CD4-positive, alpha-beta T cell treated with Interleukin-17A for 4 hours (primary cell): ENCODE measurements at regions not wholly inside any gene's neighbourhood (a gene's known extent, or its start where the extent isn't known, plus 50 kb on each side); places are given as distances from the start of the nearest gene placed in this dataset.
"Not testable (repeated sequence)": the region's sequence is repeated elsewhere in the genome, so short reads cannot be mapped to it uniquely, and the experiment has no call there.

Experiments used
- DNase-seq: peaks from one replicate; pipeline ENCODE4 v3.0.0-alpha.2; 2020; ENCODE audit warnings: mixed read lengths

GRCh38 chr20:25774711-25775110, 78.1 kb upstream of the ZNF337 start:
- DNase-seq: not testable (repeated sequence)

DNA sequence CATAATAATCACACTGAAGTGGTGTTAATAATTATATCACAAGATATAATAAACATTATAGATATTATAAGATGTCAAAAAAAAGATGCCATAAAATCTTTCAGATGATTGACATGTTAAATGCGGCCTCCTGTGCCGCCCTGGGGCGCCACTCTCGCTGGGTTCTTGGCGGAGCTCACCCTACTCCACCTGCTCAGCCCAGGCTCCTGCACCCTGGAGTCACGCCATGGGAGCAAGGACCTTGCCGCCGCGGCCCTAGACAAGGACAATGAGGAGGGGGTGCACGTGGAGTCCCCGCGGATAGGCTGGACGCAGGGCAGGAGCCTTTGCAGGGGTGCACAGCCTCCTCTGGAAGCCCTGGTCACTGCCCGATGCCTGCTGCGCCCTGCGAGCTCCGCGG, 77.5 kb upstream of the ZNF337 start:
- DNase-seq: not testable (repeated sequence)

DNA sequence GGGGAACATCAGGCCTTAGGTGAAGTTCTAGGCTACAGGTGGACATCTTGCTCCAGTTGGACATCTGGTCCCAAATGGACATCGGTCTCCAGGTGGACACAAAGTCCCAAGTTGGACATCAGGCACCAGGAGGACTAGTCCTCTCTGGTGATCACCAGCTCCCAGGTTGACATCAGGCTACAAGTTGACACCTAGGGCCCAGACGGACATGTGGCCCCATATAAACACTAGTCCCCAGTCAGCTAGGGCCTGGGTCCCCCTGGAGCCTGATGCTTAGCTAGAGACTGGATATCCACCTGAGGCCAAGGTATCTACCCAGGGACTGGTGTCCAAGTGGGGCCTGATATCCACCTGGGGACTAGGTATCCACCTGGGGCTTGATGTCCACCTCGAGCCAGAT, 75.8 kb upstream of the ZNF337 start:
- not testable (repeated sequence) for DNase-seq

DNA sequence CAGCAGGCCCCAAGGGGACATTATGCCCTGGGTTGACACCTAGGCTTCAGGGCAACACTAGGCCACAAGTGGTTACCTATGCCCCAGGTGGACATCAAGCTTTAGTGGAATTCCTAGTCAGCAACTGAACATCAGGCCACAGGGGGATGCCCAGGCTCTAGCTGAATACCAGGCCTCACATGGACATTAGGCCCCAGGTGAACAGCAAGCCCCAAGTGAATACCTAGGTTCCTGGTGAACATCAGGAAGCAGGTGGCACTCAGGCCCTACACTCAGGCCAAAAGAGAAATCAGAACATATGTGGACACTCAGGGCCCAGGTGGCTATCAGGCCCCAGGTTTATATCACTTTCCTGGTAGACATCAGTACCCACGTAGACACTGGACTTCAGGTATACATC, 75.2 kb upstream of the ZNF337 start:
- not testable (repeated sequence) for DNase-seq

- no peak for DNase-seq
These were observed 64.9 kb upstream of the ZNF337 start for GRCh38 chr20:25761596-25761995.

DNA sequence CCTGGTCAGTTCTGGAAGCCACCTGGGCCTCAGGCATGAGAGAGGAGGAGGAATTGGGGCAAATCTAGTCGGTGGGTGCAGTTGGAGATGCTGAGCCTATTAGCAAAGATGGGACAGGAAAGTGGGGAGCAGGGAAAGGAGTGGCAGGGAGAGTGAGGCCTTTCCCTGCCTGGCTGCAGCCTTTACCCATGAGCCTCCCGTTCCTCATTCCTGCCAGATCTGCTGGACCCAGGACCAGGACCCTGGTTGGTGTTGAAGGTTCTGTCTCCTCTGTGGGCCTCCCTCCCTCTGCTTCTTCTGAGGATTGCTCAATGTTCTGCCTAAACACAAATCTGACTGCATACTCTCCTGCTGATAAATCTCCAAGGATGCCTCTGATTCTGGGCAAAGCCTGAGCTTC, 64.4 kb upstream of the ZNF337 start:
- DNase-seq: not testable (repeated sequence)

DNA sequence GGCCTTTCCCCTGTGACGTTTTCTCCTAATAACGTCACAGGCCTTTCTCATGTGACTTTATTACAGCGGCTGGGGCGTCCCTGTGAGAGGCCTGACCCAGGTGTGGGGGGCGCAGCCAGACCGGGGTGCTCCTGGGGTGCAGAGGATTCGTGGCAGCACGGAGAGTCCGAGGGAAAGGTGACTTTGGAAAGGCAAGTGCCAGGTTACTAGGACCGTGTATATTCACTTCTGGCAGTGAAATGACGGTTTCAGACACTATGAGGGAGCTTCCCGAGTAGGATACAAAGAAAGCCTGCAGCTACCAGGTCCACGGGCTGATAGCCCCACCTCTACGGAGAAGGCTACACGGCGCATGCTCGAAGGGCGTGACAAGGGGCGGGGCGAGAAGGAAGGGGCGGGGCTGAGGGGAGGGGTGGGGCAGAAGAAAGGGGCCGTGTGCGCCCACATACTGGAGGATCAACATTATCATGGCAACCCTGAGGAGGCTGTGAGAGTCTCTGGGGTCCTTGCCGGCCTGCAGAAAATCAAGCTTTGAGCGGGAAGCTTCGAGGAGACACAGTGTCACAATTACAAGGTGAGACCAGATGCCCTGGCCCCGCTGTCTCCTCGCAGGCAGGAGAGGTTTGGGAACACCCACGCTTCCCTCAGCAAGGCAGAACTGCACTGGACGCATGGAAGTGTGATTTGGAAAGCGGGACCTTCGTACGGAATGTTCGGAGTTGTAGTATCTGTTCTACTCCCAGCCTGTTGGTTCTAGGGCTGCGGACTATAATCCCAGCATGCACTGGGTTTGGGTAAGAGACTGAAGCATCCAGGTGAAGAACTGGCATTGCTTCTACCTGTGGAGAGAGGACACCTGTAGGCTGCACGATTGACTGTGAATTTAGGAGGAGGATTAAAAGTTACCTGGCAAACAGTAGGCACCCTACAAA, 54.4 kb upstream of the ZNF337 start:
- peak; percentile 74 for DNase-seq

DNA sequence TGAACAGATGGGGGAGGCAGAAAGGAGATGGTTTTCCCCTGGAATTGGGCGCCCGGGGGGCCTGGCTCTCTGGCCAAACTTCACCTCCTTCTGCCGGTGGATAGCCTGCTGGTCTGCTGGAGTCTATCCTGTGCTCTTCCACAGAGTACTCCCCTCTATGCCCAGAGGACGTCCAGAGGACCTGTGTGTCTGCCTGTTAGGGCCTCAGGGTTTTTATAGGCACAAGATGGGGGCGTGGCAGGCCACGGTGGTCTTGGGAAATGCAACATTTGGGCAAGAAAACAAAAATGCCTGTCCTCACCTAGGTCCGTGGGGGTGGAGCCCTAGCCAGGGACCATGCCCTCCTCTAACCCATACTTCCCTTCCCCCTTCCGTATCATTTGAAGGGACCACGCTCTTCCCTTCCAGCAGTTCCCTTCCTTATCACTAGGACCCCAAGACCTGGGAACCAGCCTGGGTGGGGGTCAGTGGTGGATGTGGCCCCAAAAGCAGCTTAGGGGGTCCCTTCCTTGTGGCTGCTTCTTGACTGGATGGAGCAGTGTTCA, 53.6 kb upstream of the ZNF337 start:
- no peak for DNase-seq

- no peak for DNase-seq
These were observed 53.0 kb upstream of the ZNF337 start for GRCh38 chr20:25749649-25750048.
